Kidney tubule cell (primary cell): ENCODE measurements at regions not wholly inside any gene's neighbourhood (a gene's known extent, or its start where the extent isn't known, plus 50 kb on each side); places are given as distances from the start of the nearest gene placed in this dataset.

Experiments
- DNase-seq: peaks from one replicate; pipeline ENCODE4 v3.0.0-alpha.2; 2018; ENCODE audit warnings: low spot score

GRCh38 chr11:37774441-37774840 is 1176.4 kb upstream of the RAG2 start:
- DNase-seq = no peak

GRCh38 chr11:37770145-37770544 is 1172.1 kb upstream of the RAG2 start:
- no peak for DNase-seq

DNA sequence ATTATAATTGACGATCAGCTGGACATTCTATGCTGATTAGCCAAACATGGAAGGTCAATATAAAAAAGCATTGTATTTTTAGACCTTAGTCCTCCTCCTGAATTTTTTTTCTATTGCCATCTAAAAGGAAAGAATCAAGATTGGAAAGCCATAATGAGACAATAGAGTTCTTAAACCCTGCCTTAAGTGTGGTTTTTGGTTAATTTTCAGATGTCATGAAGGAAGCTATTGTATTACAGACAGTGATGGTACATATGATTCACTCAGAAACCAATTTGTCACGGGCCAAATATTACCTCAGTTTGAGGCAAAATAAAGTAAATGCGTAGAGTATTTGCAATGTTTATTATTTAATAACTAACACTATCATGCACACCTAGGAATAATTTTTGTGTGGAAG is 1164.0 kb upstream of the RAG2 start:
- DNase-seq = no peak

GRCh38 chr11:37755521-37755920 is 1157.5 kb upstream of the RAG2 start:
- no peak for DNase-seq

- DNase-seq = peak; percentile 17
Measured at GRCh38 chr11:37748641-37749040, 1150.6 kb upstream of the RAG2 start.

GRCh38 chr11:37747121-37747520 is 1149.1 kb upstream of the RAG2 start:
- no peak for DNase-seq

DNA sequence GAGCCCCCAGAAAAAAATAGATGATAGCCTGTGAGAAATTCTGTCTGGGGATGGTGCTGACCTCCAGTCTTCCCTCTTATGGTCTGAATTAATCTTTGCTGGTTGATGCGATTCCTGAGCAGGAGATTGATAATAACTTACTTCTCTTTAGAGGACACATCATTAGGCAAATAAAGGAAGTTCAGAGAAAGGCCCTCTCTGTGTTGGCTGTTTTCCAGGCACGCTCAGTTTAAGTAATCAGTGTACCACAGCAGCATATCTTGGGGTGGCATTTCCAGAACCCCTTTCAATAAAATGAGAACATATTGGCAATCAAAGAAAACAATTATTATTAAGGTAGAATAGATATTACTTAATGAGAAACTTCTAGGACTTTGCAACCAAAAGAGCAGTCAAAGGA is 1129.3 kb upstream of the RAG2 start:
- no peak for DNase-seq

- no peak for DNase-seq
Measured at GRCh38 chr11:37724315-37724714, 1126.3 kb upstream of the RAG2 start.

DNA sequence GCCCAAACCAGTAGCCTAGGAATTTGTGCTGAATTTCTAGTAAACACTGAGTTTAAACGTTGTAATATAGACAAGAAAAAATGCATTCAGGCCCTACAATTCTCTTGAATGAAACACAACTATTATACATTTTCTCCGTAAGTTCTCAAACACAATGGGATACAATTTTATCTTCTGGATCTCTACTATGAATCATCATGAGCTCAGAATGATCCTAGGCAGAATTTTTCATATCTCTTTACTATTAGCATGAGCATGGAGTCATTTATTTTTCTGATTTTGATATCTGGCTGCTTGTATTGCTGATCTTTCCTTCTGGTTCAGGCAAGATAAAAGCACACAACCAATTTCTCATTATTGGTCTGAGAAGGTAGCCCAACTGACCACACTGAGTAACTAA is 1123.4 kb upstream of the RAG2 start:
- DNase-seq = no peak

DNA sequence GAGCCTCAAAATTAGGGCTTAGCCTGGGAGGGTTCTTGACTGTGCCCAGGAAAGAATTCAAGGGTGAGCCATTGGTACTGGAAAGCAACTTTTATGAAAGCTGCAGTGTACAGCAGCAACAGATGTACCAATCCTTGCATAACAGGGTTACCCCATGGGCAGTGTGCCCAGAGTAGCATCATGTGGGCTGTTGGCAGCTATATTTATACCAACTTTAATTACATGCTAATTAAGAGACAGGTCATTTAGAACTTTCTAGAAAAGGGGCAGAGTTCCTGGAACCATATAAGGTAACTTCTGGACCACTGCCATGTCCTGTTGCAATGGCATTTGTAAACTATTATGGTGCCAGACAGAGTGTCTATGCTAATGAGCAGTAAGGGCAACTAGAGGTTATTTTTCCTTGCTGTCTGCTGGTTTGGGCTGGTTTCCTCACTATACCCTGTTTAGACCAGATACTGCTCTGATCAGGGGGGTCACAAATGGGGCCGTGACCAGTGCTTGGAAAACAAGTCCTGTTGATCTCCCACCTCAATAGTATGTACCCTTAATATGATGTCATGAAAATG is 1120.5 kb upstream of the RAG2 start:
- no peak for DNase-seq

DNA sequence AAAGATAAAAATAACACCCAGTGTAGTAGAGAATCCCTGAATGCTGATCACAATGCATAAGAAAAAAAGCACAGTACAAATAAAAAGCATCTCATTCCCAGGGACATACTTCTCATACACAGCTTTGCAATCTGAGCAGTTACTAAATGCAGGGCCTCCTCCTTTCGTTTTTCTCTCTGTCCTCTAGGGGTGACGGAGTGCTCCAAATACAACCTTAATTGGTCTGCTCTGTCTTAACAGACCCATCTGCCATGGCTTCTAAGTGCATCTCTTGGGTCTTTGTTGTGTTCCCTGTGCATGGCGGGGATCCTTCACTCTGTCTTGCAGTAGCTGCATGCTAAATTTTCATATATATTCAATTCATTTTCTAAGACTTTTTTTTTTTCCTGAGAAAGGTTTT is 1114.2 kb upstream of the RAG2 start:
- DNase-seq = peak; percentile 5

- DNase-seq = no peak
Measured at GRCh38 chr11:37710031-37710430, 1112.0 kb upstream of the RAG2 start.

DNA sequence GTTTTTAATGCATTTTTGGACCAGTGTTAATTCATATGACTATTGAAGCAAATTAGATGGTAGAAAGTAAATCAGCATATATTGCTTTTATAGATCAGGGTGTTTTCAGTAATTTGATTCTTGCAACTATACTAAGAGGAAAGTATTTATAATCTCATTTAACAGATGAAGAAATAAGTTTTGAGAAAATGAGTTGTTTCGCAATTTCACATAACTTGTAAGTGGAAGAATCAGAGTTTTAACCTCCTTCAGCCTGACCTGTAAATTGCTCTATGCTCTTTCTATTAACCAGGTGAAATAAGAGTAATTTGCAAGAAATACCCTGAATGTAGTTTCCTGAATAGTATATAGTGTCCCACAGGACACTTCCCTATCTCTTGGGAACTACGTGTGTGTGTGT is 1106.8 kb upstream of the RAG2 start:
- no peak for DNase-seq

DNA sequence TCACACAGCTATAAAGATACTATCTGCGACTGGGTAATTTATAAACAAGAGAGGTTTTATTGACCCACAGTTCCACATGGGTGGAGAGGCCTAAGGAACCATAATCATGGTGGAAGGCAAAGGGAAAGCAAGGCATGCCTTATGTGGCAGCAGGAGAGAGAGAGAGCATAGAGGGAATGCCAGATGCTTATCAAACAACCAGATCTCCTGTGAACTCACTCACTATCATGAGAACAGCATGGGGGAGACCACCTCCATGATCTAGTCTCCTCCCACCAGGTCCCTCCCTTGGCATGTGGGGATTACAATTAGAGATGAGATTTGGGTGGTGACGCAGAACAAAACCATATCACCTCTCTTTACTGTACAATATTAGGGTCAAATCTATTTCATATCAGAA is 1101.6 kb upstream of the RAG2 start:
- no peak for DNase-seq

DNA sequence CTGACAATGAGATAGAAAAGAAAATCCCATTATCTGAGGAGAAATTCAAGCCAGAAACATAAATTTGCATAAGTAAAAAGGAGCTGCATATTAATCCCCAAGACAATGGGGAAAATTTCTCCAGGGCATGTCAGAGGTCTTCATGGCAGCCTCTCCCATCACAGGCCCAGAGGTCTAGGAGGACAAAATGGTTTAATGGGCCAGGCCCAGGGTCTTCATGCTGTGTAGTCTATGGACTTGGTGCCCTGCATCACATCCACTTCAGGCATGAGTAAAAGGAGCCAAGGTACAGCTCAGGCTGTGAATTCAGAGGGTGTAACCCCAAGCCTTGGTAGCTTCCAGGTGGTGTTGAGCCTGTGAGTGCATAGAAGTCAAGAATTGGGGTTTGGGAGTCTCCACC is 1097.2 kb upstream of the RAG2 start:
- no peak for DNase-seq

GRCh38 chr11:37689951-37690350 is 1091.9 kb upstream of the RAG2 start:
- no peak for DNase-seq

DNA sequence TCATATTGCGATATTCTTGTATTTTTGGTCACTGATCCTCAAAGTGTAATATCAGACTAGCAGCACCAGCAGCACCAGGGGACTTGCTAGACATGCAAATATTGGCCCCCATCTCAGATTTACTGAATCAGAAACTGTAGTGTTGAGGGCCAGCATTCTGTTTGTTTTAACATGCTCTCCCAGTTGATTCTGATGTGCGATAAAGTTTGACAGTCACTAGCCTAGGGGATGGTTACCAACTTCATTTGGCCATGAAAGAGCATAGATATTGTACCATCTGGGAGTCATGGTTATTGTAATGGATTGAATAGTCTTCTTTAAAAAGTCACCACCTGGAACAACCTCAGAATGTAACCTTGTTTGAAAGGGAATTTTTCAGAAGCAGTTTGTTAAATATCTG is 1090.4 kb upstream of the RAG2 start:
- DNase-seq = no peak

GRCh38 chr11:37687130-37687529 is 1089.1 kb upstream of the RAG2 start:
- DNase-seq = no peak

GRCh38 chr11:37671321-37671720 is 1073.3 kb upstream of the RAG2 start:
- no peak for DNase-seq

GRCh38 chr11:37666960-37667359 is 1068.9 kb upstream of the RAG2 start:
- no peak for DNase-seq

- peak; percentile 34 for DNase-seq
Measured at GRCh38 chr11:37657645-37658044, 1059.6 kb upstream of the RAG2 start.

DNA sequence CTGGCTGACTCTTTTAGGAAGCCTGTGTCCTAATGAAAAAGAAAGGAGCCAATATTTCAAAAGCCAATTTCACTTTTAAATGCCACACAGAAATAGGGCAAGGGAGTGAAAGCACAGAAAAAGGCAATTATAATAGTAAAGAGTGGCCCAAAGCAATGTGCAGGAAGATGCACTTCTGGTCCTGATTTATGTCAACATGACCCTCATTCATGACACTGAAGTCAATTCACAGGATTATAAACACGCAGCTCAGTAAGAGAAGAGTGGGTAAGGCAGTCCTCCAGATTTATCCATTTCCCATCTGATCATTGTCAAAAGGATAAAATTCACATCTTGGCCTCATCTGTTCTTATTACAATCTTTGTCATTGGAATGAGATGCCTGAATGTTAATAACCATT is 1049.7 kb upstream of the RAG2 start:
- DNase-seq = no peak

- DNase-seq = no peak
Measured at GRCh38 chr11:37643968-37644367, 1045.9 kb upstream of the RAG2 start.

DNA sequence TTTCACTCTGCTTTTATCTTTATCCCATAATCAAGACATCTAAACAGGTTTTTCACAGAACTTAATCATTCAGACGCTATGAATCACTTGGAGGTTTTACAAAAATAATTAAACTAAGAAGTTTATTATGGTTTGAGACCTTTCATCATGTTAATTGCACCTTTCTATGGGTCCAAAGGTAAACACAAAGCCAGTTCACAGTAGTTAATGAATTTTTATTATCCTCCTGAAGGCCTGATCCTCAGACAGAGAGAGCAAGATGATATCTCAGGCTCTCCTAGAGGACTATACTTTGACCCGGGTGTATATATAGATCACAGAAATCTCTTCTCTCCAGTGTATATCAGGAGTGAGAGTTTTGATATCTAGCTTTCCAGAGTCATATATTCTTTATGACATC is 1044.3 kb upstream of the RAG2 start:
- no peak for DNase-seq

GRCh38 chr11:37632748-37633147 is 1034.7 kb upstream of the RAG2 start:
- no peak for DNase-seq
